HCT116 (cell line): ENCODE measurements at regions not wholly inside any gene's neighbourhood (a gene's known extent, or its start where the extent isn't known, plus 50 kb on each side); places are given as distances from the start of the nearest gene placed in this dataset.

Experiments
- CTCF ChIP-seq, 3 experiments: fragments of 200-600 bp in 1 of 3; sonication (generic) in 1 of 3; IDR thresholded peaks in 2 of 3; conservative IDR thresholded peaks in 1 of 3; 2 replicates each; pipeline ENCODE4 v1.5.1; 2012 to 2017; ENCODE audit warnings: low read depth in 2 of 3, low read length in 2 of 3, antibody characterized with exemption in 1 of 3, borderline replicate concordance in 1 of 3, control low read depth in 1 of 3, mild to moderate bottlenecking in 1 of 3, mixed read lengths in 1 of 3, mixed run types in 1 of 3, moderate library complexity in 1 of 3; ENCODE audit not compliant: insufficient read depth in 1 of 3
- EGR1 ChIP-seq: IDR thresholded peaks from 2 replicates; pipeline ENCODE4 v1.6.1; 2012; ENCODE audit warnings: low read depth
- JUND ChIP-seq: IDR thresholded peaks from 2 replicates; pipeline ENCODE4 v1.6.1; 2012
- MAX ChIP-seq: IDR thresholded peaks from 2 replicates; pipeline ENCODE4 v1.6.1; 2012
- POLR2AphosphoS5 ChIP-seq: IDR thresholded peaks from 2 replicates; pipeline ENCODE4 v1.6.1; 2011; ENCODE audit warnings: mild to moderate bottlenecking, low read depth, low read length, moderate library complexity
- SP1 ChIP-seq: IDR thresholded peaks from 2 replicates; pipeline ENCODE4 v1.6.1; 2012; ENCODE audit warnings: low read depth

GRCh38 chr16:79847569-79847968 lies 247.0 kb upstream of the MAF start:
- TF ChIP-seq SP1 (no peak), EGR1 (no peak), CTCF (IDR thresholded peaks at IDR 0.05 in 2 of 3, conservative IDR thresholded peaks at IDR 0.05 in 1 of 3; ENCODE audit: borderline replicate concordance in 1 of 3, insufficient read depth in 1 of 3, low read depth in 2 of 3, low read length in 2 of 3) (no peak), POLR2AphosphoS5 (no peak), MAX (no peak), JUND (no peak)
